Panc1 (cell line): ENCODE measurements at regions not wholly inside any gene's neighbourhood (a gene's known extent, or its start where the extent isn't known, plus 50 kb on each side); places are given as distances from the start of the nearest gene placed in this dataset.

Experiments
- ATAC-seq: fragments of 200-7000 bp; cut with Tn5 transposase; 2 replicates; pipeline ENCODE4 v1.9.1; 2020; ENCODE audit warnings: mild to moderate bottlenecking, moderate library complexity
- BruUV-seq: library from RNA; stranded (reverse); fragments of 400-500 nt; replicated peaks from 2 replicates; lab custom pipeline; 2021; lab: Mats Ljungman, UMichigan
- CTCF ChIA-PET: fragments of 300-600 bp; sonication (Branson Sonifier 250); formaldehyde crosslinking; loops from one replicate; lab custom pipeline; 2022; ENCODE audit warnings: antibody characterized with exemption; lab: Charles Lee
- POLR2A ChIA-PET: fragments of 300-600 bp; sonication (Branson Sonifier 250); formaldehyde crosslinking; loops from one replicate; lab custom pipeline; 2022; ENCODE audit warnings: antibody characterized with exemption; lab: Charles Lee
- DNase-seq: peaks from one replicate; pipeline ENCODE4 v3.0.0-alpha.2; 2010; ENCODE audit warnings: low read depth, low spot score
- H3K27ac ChIP-seq: 2 replicates; pipeline ENCODE4 v1.5.1; 2011; ENCODE audit warnings: mild to moderate bottlenecking, low read length, inconsistent platforms
- H3K27me3 ChIP-seq: fragments of 200-500 bp; sonication (Bioruptor generic); 2 replicates; pipeline ENCODE4 v1.6.0; 2014; ENCODE audit warnings: low read length, inconsistent platforms; ENCODE audit not compliant: control insufficient read depth, insufficient read depth
- H3K36me3 ChIP-seq: fragments of 200-500 bp; sonication (Bioruptor generic); 2 replicates; pipeline ENCODE4 v1.5.1; 2014; ENCODE audit warnings: inconsistent platforms, mild to moderate bottlenecking, low read length, moderate library complexity; ENCODE audit not compliant: control insufficient read depth, insufficient read depth
- H3K4me1 ChIP-seq: 2 replicates; pipeline ENCODE4 v1.5.1; 2011; ENCODE audit warnings: inconsistent platforms, mild to moderate bottlenecking, low read length, moderate library complexity; ENCODE audit not compliant: control insufficient read depth, insufficient read depth
- H3K4me3 ChIP-seq, 2 experiments: 2 replicates each; pipeline ENCODE4 v1.5.1; 2011 to 2012; ENCODE audit warnings: low read depth in 2 of 2, low read length in 2 of 2, mild to moderate bottlenecking in 2 of 2, inconsistent platforms in 1 of 2, moderate library complexity in 1 of 2
- H3K9me3 ChIP-seq: fragments of 200-500 bp; sonication (Bioruptor generic); 2 replicates; pipeline ENCODE4 v1.5.1; 2014; ENCODE audit warnings: low read depth, mild to moderate bottlenecking, inconsistent platforms, low read length, moderate library complexity; ENCODE audit not compliant: control insufficient read depth, insufficient read depth
- POLR2AphosphoS5 ChIP-seq: IDR thresholded peaks from 2 replicates; pipeline ENCODE4 v1.6.1; 2012; ENCODE audit warnings: mild to moderate bottlenecking, low read depth, low read length, moderate library complexity
- SIN3A ChIP-seq: IDR thresholded peaks from 2 replicates; pipeline ENCODE4 v1.6.1; 2012; ENCODE audit warnings: low read depth, mild to moderate bottlenecking, low read length, moderate library complexity, borderline replicate concordance; ENCODE audit not compliant: insufficient read depth
- TCF7L2 ChIP-seq: IDR thresholded peaks from 2 replicates; pipeline ENCODE4 v1.6.1; 2011; ENCODE audit warnings: mild to moderate bottlenecking, low read depth, low read length, inconsistent platforms
- in situ Hi-C: cut with HindIII; loops from 2 replicates; pipeline ENCODE4 v1.10.0; 2016; ENCODE audit warnings: low sequenced_read_pairs, low pct_unique_long_range_greater_than_20kb
- intact Hi-C: fragments of 100-400 bp; cut with micrococcal nuclease; formaldehyde crosslinking; loops from one replicate; pipeline ENCODE4 v1.10.0; 2022; ENCODE audit not compliant: unreplicated experiment
- TF ChIP-seq, protein P1 (sequence below), 2 experiments: IDR thresholded peaks; 2 replicates each; pipeline ENCODE4 v1.6.1; 2011 to 2012; ENCODE audit warnings: low read depth in 2 of 2, control low read depth in 1 of 2, low read length in 1 of 2, mild to moderate bottlenecking in 1 of 2, moderate library complexity in 1 of 2; ENCODE audit not compliant: insufficient read depth in 1 of 2
- TF ChIP-seq, protein P2 (sequence below): fragments of 450-650 bp; IDR thresholded peaks from 2 replicates; pipeline ENCODE4 v1.5.1; 2017; ENCODE audit warnings: mild to moderate bottlenecking

DNA sequence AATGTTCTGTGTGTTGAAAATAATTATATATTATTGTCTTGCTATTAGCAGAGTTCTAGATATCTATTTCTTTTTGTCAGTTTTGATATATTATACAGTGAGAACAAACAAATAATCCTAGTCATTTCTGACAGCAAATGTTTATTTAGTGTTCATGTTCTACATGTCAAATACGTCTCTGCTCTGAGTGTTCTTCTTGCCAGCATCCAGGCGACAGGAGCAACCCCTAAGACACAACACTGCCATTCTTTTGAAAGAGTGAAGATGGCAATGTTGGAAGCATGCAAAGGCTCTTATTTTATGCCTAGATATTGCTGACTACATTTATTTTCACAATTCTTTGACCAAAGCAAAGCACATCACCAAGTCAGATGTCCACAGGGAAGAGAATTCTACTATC is 1556.6 kb upstream of the TMEFF2 start:
- CTCF ChIA-PET = no interaction called here
- no TSS peak for BruUV-seq
- in situ Hi-C loops = no loop called here

DNA sequence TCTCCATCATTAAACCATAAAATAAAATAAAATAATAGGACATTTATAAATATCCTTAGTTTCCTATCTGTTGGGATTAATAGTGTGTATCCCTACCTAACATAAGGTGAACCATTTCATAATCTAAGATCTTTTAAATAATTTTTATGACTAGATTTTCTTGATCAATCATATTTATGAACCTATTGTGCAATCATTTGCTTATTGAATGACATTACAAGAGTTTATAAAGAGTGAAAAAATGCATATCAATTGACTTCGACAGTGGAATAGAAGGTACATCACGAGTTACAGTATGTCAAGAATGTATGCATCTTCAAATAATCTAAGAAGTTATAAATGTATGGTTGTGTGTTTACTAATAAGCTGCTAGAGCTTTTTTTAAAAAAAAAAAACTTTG is 1554.8 kb upstream of the TMEFF2 start:
- in situ Hi-C loops = no loop called here
- no peak overlapping the region for H3K4me3 ChIP-seq
- no TSS peak for BruUV-seq
- TF ChIP-seq, protein P1, sequence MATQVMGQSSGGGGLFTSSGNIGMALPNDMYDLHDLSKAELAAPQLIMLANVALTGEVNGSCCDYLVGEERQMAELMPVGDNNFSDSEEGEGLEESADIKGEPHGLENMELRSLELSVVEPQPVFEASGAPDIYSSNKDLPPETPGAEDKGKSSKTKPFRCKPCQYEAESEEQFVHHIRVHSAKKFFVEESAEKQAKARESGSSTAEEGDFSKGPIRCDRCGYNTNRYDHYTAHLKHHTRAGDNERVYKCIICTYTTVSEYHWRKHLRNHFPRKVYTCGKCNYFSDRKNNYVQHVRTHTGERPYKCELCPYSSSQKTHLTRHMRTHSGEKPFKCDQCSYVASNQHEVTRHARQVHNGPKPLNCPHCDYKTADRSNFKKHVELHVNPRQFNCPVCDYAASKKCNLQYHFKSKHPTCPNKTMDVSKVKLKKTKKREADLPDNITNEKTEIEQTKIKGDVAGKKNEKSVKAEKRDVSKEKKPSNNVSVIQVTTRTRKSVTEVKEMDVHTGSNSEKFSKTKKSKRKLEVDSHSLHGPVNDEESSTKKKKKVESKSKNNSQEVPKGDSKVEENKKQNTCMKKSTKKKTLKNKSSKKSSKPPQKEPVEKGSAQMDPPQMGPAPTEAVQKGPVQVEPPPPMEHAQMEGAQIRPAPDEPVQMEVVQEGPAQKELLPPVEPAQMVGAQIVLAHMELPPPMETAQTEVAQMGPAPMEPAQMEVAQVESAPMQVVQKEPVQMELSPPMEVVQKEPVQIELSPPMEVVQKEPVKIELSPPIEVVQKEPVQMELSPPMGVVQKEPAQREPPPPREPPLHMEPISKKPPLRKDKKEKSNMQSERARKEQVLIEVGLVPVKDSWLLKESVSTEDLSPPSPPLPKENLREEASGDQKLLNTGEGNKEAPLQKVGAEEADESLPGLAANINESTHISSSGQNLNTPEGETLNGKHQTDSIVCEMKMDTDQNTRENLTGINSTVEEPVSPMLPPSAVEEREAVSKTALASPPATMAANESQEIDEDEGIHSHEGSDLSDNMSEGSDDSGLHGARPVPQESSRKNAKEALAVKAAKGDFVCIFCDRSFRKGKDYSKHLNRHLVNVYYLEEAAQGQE (IDR thresholded peaks at IDR 0.05; ENCODE audit: insufficient read depth in 1 of 2, low read depth in 2 of 2, low read length in 1 of 2) = no peak
- no peak for TF ChIP-seq POLR2AphosphoS5
- TF ChIP-seq TCF7L2 = no peak
- TF ChIP-seq SIN3A = no peak
- TF ChIP-seq, protein P2, sequence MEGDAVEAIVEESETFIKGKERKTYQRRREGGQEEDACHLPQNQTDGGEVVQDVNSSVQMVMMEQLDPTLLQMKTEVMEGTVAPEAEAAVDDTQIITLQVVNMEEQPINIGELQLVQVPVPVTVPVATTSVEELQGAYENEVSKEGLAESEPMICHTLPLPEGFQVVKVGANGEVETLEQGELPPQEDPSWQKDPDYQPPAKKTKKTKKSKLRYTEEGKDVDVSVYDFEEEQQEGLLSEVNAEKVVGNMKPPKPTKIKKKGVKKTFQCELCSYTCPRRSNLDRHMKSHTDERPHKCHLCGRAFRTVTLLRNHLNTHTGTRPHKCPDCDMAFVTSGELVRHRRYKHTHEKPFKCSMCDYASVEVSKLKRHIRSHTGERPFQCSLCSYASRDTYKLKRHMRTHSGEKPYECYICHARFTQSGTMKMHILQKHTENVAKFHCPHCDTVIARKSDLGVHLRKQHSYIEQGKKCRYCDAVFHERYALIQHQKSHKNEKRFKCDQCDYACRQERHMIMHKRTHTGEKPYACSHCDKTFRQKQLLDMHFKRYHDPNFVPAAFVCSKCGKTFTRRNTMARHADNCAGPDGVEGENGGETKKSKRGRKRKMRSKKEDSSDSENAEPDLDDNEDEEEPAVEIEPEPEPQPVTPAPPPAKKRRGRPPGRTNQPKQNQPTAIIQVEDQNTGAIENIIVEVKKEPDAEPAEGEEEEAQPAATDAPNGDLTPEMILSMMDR = no peak
- no peak for ATAC-seq
- no peaks in the 10 kb centered on the region for H3K27me3 ChIP-seq
- no peaks in the 10 kb centered on the region for H3K36me3 ChIP-seq
- intact Hi-C loops = no loop called here
- no peak overlapping the region for H3K27ac ChIP-seq
- H3K9me3 ChIP-seq = no peaks in the 10 kb centered on the region
- no peak for DNase-seq
- ChIA-PET POLR2A (no interaction called here), CTCF (no interaction called here)
- H3K4me1 ChIP-seq = no peaks in the 10 kb centered on the region

More for the DNA sequence above, 1556.6 kb upstream of the TMEFF2 start:
- ATAC-seq (no peak), DNase-seq (no peak)
- TF ChIP-seq, protein P1 (IDR thresholded peaks at IDR 0.05; ENCODE audit: insufficient read depth in 1 of 2, low read depth in 2 of 2, low read length in 1 of 2) = no peak
- TF ChIP-seq, protein P2 = no peak
- no peak for TF ChIP-seq TCF7L2
- no peak for TF ChIP-seq SIN3A
- no peak for TF ChIP-seq POLR2AphosphoS5
- Histone ChIP-seq H3K9me3 (no peaks in the 10 kb centered on the region), H3K4me3 (no peak overlapping the region), H3K27ac (no peak overlapping the region), H3K4me1 (no peaks in the 10 kb centered on the region), H3K27me3 (no peaks in the 10 kb centered on the region), H3K36me3 (no peaks in the 10 kb centered on the region)
- intact Hi-C loops = no loop called here
- POLR2A ChIA-PET = no interaction called here
